NCI-H526 treated with DMSO at 0.1 percent for 48 hours (cell line): ENCODE measurements at regions not wholly inside any gene's neighbourhood (a gene's known extent, or its start where the extent isn't known, plus 50 kb on each side); places are given as distances from the start of the nearest gene placed in this dataset.

ENCODE experiments used
- DNase-seq: peaks from one replicate; lab custom pipeline; 2025; lab: John Stamatoyannopoulos, UW

- no peak for DNase-seq
These were observed 713.0 kb downstream of the MRPL39 start for GRCh38 chr21:24894324-24894723.

DNA sequence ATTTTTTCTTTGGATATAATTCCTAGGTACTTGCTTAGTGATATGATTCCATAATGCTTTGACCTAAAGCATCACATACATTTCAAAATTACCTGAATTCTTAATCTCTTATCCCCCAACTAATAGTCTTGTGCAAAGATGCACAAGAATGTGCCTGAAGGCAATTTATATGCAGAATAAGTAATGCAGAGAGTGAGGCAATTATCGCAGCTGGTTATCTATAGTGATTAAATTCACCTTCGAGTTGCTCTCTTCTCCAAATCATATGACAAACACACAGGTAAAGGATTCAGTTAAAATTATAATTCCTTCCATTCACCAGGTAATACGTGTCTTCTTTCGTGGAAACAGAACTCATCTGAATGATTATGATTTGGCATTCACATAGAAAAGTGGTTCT, 717.3 kb downstream of the MRPL39 start:
- DNase-seq, result no peak

DNA sequence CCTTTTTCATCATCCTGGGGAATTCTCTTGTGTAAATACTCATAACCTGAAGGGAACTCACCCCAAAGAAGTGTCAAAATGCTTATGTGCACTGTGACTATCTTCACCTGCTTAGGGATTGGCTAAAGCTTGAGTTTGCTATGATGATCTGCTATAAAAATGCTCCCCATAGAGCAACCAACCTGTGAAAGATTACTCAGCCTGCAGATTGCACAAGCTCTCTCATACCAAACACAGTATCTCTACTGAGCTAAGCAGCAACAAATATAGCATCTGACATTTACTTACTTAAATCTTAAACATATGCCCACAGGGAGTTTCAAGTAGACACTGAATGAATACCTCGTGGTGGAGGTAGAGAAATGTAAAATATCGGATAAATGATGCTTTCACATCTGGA, 725.8 kb downstream of the MRPL39 start:
- no peak for DNase-seq

GRCh38 chr21:24870633-24871032, 736.6 kb downstream of the MRPL39 start:
- no peak for DNase-seq

DNA sequence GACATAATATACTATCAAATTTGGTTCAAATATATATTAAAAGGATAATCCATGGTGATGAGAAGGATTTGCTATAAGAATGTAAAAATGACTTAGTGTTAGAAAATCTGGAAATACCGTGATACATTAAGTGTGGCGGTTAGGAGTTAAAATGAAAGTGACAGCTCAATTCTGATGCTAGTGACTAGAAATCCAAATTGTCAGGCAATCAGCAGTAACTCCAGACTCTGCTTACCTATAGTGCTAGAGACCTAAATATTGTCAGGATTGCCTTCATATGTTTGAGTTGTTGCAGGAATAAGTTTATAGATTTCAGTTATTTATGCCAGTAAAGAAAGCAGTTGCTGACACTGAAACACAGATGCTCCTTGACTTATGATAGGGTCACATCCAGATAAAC, 737.4 kb downstream of the MRPL39 start:
- DNase-seq, result no peak

DNA sequence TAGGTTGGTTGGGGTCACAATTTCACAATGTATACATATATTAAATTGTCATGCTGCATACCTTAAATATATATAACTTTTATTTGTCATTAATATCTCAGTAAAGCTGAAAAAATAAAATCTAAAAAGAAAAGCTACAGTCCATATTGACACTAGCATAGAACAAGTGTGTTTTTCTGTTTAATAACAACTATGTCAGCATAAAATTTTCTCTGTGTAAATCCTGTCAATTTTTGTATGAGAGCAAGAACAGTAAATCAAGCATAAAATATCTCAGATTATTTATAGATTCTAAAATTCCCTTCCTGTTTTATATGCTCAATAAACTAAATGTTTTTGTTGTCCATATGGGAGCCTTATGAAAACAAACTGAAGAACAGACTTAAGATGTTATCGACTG, 739.2 kb downstream of the MRPL39 start:
- no peak for DNase-seq

GRCh38 chr21:24861471-24861870, 745.8 kb downstream of the MRPL39 start:
- no peak for DNase-seq

DNA sequence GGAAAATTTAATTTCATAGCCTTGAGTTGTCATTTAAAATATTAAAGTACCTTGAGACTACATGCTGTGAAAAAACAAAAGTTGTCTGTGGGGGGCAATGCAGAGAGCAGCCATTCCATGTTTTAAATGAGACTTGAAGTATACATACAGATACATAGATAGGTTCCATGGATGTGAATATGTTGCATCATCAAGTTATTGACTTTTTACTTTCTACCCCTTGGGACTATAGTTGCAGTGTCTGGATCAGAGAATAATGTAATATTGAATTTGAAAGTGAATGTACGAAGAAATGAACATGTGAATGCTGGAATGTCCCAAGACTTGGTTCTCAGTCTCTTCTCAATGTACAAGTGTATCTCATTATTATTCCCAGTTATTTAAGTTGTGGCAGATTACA, 751.0 kb downstream of the MRPL39 start:
- DNase-seq, result no peak

GRCh38 chr21:24852610-24853195, 754.6 kb downstream of the MRPL39 start:
- no peak for DNase-seq

DNA sequence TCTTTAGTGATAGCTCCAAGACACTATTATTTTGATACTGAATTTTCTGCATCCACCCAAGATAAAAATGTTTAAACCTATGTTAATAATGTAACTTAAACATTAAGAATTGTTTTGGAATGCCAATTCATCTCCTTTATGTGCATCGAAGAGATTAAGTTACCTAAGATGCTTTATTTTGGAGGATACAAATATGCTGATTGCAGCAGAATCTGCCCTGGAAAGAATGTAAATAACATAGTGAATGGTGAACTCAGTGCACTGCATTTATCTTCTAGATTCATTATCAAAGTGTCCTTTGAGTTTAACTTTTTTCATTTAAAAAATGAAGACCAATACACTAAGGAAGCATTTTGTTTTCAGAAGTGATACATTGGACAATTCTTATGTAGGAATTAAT, 757.2 kb downstream of the MRPL39 start:
- DNase-seq, result no peak

DNA sequence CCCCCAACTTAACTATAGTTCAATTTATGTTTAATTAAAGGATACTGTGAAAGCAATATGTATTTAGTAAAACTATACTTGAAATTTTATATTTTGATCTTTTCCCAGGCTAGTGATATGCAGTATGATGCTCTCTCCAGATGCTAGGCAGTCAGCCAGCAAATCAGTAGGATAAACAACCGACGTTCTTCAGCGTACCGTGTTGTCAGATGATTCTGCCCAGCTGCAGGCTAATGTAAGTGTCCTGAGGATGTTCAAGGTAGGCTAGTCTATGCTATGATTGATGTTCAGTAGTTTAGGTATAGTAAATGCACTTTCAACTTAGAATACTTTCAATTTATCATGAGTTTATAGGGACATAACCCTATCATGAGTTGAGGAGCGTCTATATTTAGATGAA, 762.6 kb downstream of the MRPL39 start:
- DNase-seq, result no peak

DNA sequence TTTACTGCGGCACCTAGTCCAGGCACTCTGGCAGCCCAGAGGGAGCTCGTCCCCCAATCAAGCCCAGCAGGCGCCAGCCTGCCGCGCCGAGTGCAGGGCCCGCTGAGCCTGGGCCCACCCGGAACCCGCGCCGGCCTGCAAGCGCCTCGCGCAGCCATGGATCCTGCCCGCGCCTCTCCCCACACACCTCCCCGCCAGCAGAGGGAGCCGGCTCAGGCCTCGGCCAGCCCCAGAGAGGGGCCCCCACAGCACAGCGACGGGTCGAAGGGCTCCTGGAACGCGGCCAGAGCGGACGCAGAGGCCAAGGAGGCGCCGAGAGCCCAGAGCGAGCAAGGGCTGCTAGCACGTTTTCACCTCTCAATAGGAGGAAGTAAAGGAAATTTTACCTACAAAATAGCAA, 767.0 kb downstream of the MRPL39 start:
- DNase-seq, result no peak

GRCh38 chr21:24832961-24833360, 774.3 kb downstream of the MRPL39 start:
- no peak for DNase-seq

DNA sequence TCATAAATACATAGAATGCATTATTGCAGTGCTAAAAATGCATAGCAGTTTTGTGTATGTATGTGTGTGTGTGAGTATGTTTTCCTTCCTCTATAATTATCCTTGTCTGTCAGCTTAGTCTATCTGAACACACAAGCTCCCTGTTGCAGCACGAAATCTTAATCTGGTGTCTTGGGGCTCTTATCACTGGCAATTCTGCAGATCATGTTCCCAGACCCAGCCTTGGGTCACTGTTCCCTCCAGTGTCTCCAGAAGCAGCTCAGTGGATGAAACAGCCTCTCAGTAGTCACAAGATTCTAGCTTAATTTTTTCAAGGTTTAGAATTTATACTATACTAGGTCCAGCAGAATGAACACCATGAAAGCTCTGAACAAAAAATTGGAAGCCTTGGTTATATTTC, 777.9 kb downstream of the MRPL39 start:
- DNase-seq, result no peak

DNA sequence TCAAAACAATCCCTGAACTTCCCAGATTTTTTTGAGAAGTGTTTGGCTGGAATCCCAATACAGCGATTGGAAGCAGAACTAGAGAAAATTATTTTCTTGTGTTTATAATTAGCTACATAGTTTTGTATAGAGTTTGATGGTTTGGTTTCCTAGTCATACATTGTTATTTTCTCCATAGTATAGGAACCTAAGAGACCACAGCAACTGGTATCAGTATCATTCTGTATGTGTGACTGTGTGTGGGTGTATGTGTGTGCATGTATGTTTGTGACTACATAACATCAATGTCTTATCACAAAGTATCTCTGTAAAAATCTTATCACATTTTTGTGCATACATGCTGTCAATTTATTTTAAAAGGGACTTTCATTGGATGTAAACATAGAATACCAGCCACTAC, 780.5 kb downstream of the MRPL39 start:
- DNase-seq, result no peak

- DNase-seq, result no peak
These were observed 781.9 kb downstream of the MRPL39 start for GRCh38 chr21:24825348-24825747.

DNA sequence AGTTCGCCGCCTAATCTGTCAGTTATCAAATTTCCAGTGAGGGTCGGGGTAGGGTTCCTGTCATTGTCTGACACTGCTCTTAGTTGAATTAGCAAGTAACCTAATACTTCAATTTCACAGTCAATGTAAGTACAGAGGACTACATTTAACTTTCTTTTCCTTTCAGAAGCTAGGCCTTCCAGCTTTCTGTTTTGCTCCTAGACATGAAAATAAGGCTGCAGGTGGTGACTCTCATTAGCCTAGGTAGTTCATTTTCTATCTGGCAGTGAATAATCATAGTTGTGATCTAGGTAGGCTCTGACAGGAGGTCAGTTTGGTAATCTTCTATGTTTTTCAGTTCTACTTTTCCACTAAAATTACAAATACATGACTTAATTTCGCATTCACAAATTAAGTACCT, 783.1 kb downstream of the MRPL39 start:
- DNase-seq, result no peak

DNA sequence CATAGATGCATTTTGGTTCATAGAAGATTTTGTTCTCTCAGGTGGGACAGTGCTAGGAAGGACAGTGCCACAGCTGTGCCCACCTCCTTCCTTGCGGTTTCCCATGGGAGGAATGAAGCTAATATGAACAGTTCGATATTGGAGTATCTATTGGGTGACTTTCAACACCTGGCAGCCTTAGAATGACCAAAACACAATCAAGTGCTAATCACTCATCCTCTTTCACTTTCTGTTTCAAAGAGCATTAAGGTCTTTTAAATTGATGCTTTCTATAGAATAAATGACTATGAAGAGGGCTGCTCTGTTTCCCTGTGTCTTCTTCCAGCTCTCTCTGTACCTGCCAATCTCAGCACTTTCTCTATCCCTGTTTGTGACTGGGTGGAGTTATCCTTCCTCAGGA, 784.0 kb downstream of the MRPL39 start:
- no peak for DNase-seq

- DNase-seq, result no peak
These were observed 822.2 kb downstream of the MRPL39 start for GRCh38 chr21:24785033-24785432.

DNA sequence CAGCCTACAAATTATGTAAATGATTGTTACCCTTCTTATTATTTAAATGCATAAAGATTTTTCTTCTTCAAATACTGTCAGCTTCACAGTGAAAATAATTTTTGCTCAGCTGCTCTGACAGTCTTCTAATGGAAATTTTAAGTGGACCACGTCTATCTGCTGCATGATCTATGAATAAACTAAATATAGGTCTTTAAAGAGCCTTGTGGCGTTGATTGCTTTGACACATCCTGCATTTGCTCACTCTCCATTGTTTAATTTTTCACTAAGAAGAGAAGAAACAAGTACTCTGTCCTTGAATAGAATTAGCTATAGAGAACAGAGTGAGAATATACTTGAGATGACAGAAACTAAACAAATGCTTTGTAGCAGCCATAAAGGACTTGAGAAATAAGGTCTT, 826.1 kb downstream of the MRPL39 start:
- no peak for DNase-seq

- no peak for DNase-seq
These were observed 847.8 kb downstream of the MRPL39 start for GRCh38 chr21:24759348-24760075.

DNA sequence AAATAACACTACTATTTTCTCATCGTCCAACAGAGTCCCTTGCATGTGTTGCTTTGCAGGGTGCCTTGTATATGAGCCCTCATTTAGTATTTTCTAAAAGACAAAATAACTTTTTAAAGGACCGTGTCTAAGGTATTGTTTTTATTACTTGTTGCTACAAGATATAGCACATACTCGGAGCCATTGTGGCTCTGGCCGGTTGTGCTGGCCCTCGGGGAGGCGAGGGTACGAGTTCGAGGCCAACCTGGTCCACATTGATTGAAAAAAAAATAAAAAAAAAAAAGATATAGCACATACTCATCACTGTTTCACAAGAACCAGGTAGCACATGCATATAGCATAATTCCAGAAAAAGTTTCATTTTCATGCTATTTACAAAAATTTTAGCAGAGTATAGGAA, 869.2 kb downstream of the MRPL39 start:
- no peak for DNase-seq

DNA sequence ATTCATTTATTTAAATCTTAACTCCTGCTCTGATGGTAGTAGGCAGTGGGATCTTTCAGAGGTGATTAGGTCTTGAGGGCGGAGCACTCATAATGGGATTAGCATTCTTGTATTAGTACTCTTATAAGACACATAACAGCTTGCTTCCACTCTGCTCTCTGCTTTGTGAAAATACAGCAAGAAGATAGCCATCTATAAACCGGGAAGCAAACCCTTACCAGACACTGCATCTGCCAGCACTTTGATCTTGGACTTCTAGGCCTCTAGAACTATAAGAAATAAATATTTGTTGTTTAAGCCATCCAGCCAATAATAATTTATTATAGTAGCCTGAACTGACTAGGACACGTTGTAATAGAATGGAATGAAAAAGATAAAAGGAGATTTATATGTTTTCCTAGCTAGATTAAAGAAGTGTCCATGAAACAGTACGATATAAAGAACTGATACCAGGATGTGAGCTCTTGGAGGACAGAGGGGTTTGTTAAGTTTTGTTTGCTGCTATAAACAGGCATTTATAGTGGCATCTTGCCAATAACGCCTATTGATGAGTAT, 869.9 kb downstream of the MRPL39 start:
- DNase-seq, result no peak

DNA sequence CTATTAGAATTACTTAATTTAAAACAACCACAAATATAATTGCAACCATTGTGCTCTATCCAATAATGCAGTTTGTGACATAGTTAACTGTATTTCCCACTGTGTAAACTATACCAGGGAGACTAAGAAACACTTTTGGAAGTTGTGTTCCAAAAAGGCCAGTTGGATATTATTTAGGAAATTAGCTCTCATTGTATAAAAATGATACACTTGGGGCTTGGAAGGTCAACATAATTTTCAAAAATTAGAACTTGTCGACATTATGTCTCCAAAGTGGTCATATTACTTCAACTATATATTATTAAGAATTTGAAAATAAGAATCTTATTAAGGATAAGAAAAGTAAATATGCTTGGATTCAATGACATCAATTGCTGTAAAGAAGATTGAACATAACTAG, 876.6 kb downstream of the MRPL39 start:
- DNase-seq, result no peak
